H54 (cell line): ENCODE measurements at regions not wholly inside any gene's neighbourhood (a gene's known extent, or its start where the extent isn't known, plus 50 kb on each side); places are given as distances from the start of the nearest gene placed in this dataset.

Experiments used
- DNase-seq: peaks from one replicate; pipeline ENCODE4 v3.0.0; 2011; ENCODE audit warnings: low spot score, mixed read lengths; ENCODE audit not compliant: insufficient read length
- FAIRE-seq: peaks from 3 replicates; lab custom pipeline; 2011; peaks lifted over from hg19 to GRCh38; lab: Jason Lieb, UNC
- POLR2A ChIP-seq: IDR thresholded peaks from 2 replicates; pipeline ENCODE4 v1.6.1; 2011; ENCODE audit warnings: low read depth, mild to moderate bottlenecking, low read length

DNA sequence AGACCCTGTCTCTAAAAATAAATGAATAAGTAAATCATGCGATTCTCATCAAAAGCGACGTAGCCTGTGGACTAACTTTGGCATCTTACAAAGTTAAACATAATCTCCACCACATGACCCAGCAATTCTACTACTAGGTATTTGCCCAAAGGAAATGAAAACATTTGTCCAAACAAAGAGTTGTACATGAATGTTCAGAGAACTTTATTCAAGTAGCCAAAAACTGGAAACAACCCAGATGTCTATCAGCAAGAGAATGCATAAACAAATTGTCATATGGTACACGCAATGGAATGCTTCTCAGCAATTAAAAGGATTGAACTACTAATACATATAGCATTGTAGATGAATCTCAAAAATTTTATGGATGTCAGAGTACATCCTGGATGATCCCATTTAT, 82.6 kb downstream of the ADRB2 start:
- DNase-seq: no peak
- TF ChIP-seq POLR2A: no peak
- no peak for FAIRE-seq

DNA sequence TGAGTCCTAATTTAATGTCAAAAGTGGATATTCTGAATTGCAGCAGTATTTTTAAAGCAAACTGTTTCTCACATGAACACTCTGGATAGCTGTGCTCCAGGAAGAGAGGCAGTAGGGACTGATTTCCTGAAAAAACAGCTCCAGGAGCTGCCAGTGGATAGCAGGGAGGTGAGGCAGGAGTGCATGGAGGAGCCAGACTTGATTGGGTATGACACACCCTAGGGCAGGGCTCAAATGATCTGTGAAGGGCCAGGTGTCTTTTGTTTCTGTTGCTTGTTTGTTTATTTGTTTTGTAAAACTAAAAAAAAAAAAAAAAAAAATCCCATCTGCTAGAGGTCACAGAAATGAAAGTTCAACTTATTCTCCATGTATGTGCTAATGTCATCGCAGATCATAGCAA, 83.4 kb downstream of the ADRB2 start:
- no peak for FAIRE-seq
- no peak for DNase-seq
- no peak for TF ChIP-seq POLR2A

DNA sequence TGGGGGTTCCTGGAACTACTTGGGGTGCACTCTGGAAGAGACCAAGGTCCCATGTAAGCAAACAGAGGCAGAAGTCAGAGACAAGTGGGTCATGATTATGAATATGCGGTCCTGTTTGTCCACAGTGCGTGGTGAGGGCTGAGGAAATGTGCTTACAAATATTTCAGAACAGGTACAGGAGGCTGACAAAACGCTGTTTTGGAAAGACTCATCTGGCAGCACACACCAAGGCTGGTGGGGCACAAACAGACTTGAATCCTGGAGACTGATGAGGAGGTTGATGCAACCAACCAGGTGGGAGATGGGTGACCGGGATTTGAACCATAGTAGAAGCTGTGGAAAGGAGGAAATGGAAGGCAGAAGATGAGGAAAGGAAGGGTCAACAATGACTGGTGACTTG, 83.8 kb downstream of the ADRB2 start:
- no peak for TF ChIP-seq POLR2A
- no peak for FAIRE-seq
- no peak for DNase-seq

DNA sequence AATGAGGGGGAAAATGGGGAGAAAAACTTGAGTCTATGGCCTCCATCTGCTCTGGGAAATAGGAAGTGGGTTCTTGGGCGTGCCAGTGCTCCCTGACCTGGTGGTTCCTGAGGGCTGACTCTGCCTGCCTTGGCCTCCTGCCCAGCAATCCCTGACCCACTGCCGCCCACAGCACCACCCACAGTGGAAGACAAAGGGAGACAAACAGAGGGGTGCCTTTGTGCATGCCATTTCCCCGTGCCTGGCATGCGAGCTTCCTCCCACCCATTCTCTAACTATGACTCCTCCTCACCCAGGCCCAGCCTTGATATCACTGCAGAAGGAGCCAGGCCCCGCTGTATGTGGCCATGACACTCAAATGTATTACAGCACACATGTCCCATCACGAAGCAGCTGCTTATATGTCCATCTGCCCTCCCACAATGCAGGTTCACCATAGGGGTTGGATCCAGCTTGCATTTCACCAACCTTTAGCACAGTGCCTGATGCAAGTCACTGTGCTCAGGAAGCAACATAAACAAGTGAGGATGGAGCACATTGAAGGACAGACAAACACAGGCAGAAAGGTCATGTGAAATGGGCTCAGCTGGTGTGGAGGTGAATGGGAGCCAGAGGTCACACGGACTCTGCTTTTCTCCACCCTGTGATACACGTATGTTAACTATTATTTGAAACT, 84.4 kb downstream of the ADRB2 start:
- FAIRE-seq (peak; percentile 41), DNase-seq (peak; percentile 63)
- TF ChIP-seq POLR2A: no peak

DNA sequence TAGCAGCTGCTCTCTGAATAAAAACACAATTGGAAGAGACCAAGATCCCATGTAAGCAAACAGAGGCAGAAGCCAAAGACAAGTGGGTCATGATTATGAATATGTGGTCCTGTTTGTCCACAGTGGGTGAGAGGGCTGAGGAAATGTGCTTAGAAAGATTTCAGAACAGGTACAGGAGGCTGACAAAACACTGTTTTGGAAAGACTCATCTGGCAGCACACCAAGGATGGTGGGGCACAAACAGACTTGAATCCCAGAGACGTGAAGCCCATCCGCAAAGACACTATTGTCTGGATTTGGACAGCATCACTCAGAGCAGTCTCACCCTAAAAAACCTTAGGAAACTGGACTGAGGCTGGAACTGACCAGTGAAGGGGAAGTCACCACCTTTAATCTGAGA, 85.0 kb downstream of the ADRB2 start:
- FAIRE-seq: no peak

DNA sequence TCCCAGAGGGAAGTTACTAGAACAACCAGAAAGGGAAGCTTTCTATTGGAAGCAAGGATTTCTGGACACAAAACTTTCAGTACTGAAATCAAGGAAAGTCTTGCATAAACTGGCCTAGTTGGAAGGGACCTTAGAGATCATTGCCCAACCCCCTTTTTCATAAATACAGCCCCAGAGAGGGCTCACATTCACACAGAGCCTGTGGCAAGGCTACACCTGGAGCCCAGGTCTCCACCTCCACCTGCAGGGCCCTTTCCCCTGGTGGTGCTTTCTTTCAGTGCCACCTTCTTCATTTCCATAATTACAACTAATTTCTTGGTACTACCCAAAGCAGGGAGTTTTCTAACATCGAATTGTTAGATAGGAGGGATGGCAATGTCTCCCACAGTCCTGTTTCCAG, 85.7 kb downstream of the ADRB2 start:
- no peak for TF ChIP-seq POLR2A
- no peak for FAIRE-seq
- no peak for DNase-seq

More for the DNA sequence above, 85.0 kb downstream of the ADRB2 start:
- DNase-seq: no peak
- no peak for TF ChIP-seq POLR2A

DNA sequence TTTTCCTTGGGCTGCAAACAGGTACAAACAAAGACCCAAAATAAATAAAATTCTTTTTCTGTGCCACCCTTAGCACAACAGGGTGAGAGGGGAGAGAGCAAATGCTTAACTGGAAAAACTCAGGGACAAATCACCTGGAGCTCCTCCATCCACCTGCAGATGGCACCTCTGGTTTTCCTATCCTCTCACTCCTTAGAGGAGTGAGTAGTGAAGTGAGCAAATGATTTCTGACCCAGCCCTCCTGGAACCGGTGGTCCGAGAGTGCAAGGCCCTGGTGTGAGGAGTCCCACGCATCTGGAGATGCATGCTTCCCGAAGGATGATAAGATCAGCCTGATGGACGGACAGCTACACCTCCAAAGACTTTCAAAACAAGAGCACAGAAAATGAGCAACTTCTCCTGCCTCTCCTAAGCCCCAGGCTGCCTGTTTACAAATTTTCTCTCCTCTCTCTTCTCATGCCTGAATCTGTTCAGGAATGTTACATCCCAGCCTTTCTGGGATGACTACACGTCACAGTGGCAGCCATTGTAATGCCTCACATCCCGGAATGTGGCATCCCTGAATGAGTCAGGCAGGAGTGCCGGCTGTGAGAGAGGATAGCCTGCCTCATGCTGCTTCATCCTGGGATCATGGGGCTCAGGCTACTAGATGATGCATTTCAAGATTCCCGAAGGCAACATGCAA, 86.4 kb downstream of the ADRB2 start:
- peak; percentile 50 for FAIRE-seq
- DNase-seq: peak; percentile 75
- TF ChIP-seq POLR2A: no peak; the same call in 1 of the 2 replicates

DNA sequence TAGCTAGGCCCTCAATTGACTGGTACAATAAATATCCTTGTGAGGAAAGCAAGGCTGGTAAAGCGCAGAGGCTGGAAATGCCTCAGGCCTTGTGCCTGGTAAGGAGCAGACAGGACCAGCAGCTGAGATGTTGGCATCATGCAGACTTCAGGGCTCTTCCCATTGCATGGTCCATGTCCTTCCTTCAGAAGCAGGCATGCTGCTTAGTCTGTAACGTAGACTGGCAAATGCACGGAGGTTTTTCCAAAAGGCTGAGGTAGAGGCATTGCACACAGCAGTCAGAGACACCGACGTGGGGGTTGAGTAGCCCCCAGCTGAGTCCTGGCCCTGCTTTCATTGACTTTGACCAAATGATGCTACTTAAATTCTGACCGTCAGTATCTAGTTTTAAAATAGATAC, 87.1 kb downstream of the ADRB2 start:
- FAIRE-seq (no peak), DNase-seq (no peak)
- no peak for TF ChIP-seq POLR2A

DNA sequence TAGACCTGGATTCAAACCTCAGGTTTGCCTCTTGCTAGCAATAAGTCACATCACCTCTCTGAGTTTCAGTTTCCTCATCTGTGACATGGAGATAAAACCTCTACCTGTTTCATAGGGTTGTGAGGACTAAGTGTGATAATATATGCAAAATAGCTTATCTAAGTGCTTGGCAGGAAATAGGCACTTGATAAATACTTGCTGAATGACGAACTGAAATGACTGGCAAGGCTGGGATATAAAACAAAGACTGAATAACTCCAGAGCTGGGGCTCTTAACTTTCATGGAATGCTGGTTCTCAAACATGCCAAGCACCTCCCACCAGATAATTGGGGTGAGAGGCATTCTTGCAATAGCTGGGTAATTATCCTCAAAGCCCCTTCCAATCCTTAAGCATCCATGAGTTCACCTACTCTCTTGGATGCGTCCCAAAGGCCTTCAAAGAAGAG, 87.6 kb downstream of the ADRB2 start:
- DNase-seq: peak; percentile 21
- TF ChIP-seq POLR2A: no peak
- no peak for FAIRE-seq

DNA sequence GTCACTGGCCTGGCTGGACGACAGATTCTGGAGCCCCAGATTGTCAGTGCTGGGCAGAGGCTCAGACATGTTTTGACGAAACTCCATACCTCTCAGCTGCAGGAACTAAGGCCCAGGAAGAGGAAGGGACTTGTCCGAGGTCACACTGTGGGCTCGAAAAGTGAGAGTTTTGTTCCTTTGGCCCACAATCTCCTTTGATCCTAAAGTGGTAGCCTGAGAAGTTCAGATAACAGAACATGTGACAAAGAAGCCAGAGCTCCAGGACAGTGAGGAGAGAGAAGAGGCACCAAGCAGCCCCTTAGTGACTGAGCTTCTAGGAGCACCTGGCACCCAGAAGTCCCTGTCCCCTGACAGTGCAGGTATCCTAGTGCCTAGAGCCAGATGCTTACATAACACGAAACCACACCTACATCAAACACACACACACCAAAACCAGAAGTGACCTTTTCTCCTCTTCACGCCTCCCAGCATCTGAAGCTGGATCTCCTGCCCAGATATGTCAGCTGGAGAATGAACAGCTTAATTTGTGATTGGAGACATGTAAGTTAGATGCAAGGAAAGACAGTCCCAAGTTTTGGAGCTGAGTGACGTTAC, 88.9 kb downstream of the ADRB2 start:
- FAIRE-seq (no peak), DNase-seq (no peak)
- TF ChIP-seq POLR2A: no peak

DNA sequence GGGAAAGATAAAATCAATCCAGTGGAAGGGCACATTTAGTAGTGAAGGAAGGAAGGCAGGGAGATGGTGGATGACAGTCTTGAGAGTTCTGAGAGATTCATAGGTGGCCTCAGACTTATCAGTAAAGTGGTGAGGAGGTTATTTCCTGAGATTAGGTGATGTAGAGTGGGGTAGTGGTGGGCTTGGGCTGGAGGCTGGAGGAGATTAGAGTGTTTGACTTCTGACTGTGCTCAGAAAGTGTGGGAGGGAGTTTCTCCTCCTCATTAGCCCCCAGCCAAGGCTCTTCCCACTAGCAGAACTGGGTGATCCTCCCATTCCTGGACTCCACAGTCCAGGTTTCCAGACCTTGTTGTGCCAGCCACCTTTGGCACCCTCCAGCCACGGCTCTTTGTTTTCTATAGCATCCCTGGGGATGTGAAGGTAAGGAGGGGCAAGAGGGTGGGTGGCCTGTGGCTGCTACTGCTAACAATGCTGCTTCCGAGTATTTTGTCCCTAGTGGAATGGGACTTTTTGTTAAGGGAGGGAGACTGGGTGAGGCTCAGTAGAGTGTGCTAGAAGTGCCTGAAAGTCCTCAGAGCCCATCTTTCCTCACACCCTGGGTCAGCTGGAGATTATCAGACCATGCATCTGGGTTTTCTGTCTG, 94.4 kb downstream of the ADRB2 start:
- no peak for DNase-seq
- FAIRE-seq: no peak
- no peak for TF ChIP-seq POLR2A

DNA sequence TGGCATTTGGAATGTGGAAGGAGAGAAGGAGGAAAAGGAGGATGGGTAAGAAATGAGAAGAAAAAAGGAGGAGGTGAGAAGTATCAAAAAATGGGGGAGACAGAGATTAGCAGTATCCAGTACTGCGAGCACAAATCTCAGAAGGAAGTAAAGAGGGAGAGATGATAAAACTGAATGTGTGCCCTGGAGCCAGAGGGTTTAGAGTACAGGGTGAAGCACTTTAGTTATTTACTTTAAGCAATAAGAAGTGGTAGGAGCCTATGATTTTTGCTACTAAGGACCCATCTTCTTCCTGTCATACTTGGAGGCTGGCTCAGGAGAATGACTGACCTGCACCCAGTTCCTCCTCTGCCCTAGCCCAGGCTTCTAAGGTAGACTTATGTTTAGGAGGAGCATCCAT, 94.9 kb downstream of the ADRB2 start:
- FAIRE-seq: no peak
- no peak for TF ChIP-seq POLR2A
- DNase-seq: no peak

DNA sequence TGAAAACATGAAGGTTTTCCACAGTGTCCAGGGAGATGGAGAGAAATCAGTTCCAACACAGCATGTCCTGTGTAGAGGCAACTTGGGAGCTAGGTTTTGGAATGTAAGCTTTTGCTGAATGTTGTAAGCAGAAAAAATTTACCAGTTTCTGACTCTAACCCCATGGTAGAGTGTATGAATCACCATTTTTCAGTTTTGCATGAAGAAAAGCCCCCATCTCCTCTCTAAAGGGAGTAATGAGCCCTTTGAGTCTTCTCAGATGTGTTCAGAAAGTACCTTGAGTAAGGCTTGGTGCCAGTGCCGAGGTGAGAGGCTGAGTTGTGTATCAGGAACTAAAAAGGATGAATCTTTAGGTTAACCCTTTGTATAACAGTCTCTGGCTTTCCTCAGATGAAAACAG, 96.2 kb downstream of the ADRB2 start:
- TF ChIP-seq POLR2A: no peak
- FAIRE-seq (no peak), DNase-seq (no peak)

DNA sequence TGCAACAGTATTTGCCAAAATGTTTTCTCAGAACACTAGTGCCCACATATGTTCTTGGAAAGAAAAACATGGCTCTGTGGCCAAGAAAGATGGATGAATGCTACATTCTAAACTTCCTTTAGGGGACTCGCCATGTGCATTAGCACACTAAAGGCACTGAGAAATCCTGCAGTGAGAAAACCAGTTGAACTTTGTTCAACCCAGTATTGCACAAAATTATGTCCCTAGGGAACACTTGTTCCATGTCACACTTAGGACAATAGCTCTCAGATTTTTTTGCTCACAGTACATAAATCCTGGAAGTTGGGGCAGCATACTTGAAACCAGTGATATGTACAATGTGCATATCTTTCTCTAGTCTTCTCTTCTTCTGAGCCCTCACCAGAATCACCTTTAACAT, 96.6 kb downstream of the ADRB2 start:
- DNase-seq (no peak), FAIRE-seq (no peak)
- no peak for TF ChIP-seq POLR2A
